GM18873 (cell line): ENCODE measurements at regions not wholly inside any gene's neighbourhood (a gene's known extent, or its start where the extent isn't known, plus 50 kb on each side); places are given as distances from the start of the nearest gene placed in this dataset.

Source experiments
- ATAC-seq: cut with Tn5 transposase; IDR thresholded peaks from one replicate; pipeline ENCODE4 v1.9.1; 2021; ENCODE audit warnings: mild to moderate bottlenecking, moderate library complexity, moderate number of reproducible peaks; ENCODE audit not compliant: unreplicated experiment, low FRiP score

- no peak for ATAC-seq
These were observed 1262.9 kb downstream of the FSCB start for GRCh38 chr14:43244142-43244625.

DNA sequence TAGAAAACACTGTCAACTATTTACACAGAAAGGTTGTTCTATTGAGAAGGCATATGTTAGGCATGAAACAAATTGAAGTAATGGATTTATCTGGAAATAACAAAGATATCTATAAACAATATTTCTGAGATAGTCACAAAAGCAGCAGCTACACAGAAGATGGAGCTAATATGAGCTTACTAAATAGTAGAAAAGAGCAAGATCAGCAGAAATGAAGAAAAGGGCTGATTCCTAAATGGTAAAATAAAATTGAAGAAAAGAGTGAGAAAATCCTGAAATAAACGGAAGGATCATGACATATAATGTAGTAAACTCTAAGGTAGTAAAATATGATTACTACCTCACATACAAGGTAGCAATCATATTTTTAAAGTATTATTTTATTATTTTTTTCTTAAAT is 1263.9 kb downstream of the FSCB start:
- no peak for ATAC-seq

GRCh38 chr14:43232261-43232660 is 1274.8 kb downstream of the FSCB start:
- ATAC-seq, result no peak

DNA sequence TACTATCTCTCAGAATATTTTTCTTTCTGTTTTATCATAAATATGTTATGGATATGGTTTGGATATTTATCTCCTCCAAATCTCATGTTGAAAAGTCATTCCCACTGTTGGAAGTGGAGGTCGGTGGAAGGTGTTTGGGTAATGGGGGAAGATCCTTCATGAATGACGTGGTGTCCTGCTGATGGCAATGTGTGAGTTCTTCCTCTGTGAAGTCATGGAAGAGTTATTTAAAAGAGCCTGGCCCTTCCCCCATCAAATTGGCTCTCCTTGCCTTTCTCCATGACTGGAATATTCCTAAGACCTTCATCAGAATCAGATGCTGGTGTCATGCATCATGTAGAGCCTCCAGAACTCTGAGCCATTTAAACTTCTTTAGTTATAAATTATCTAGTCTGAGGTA is 1291.6 kb downstream of the FSCB start:
- no peak for ATAC-seq

GRCh38 chr14:43207189-43207588 is 1299.9 kb downstream of the FSCB start:
- no peak for ATAC-seq

- no peak for ATAC-seq
These were observed 1302.3 kb downstream of the FSCB start for GRCh38 chr14:43204816-43205215.

DNA sequence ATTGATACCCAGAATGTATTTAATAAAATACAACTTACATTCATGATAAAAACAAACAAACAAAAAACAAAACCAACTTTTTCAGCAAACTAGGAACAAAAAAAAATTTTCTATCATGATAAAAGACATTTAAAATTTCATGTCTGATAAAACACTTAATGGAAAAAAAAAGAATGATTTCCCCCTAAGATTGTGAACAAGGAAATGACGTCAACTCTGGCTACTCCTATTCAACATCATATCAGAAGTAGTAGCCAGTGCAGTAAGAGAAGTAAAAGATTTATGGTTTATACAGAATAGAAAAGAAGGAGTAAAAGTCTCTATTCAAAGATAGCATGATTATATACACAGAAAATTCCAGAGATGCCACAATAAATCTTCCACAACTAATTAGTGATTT is 1306.6 kb downstream of the FSCB start:
- no peak for ATAC-seq

GRCh38 chr14:43198465-43198864 is 1308.6 kb downstream of the FSCB start:
- ATAC-seq, result no peak

GRCh38 chr14:43184540-43184939 is 1322.5 kb downstream of the FSCB start:
- no peak for ATAC-seq

- no peak for ATAC-seq
These were observed 1323.2 kb downstream of the FSCB start for GRCh38 chr14:43183916-43184315.

GRCh38 chr14:43175896-43176295 is 1331.2 kb downstream of the FSCB start:
- no peak for ATAC-seq

DNA sequence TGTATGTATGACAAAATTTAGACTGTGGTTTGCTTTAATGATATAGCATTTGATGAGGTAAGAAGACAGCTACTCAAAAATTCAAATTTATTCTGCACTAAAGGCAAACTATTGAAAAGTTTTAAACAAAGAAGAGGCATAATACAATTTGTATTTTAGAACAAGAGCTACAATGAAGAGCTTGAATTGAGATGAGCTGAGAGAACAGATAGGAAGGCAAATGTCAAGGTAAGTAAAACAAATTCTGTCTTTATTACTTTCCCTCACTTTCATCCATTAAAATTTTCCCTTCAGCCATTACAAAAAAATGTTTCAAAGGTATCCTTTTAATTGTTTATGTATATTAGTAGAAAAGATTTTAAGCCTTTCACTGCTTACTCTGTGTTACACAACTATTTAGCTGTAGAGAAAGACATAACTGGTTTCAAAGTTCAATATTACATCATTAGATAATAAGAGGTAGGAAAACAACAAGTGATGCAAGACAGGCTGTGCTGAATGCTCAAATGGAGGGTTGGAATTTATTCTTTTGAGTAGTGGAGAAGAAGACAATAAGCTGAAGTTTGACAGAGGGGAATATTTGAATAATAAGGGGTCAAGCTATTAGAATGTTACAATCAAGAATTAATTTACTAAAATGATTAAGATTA is 1334.1 kb downstream of the FSCB start:
- ATAC-seq, result no peak

- no peak for ATAC-seq
These were observed 1337.4 kb downstream of the FSCB start for GRCh38 chr14:43169722-43170121.

GRCh38 chr14:43168371-43168925 is 1338.6 kb downstream of the FSCB start:
- ATAC-seq, result no peak

GRCh38 chr14:43166163-43166562 is 1340.9 kb downstream of the FSCB start:
- no peak for ATAC-seq

DNA sequence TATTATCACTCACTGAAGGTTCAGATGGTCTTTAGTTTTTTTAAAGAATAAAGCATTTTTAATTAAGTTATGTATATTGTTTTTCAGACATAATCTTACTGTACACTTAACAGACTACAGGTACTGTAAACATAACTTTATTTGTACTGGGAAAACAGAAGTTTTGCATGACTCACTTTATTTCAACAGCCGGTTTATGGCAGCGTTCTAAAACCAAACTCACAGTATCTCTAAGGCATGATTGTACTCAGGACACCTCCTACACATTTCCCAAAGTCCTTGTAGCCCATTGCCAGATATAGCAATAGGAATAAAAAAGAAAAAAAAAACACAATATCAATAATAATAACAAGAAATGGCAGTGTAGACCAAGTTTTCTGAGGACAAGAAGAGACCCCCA is 1341.4 kb downstream of the FSCB start:
- no peak for ATAC-seq

GRCh38 chr14:43161477-43161876 is 1345.6 kb downstream of the FSCB start:
- ATAC-seq, result no peak

- no peak for ATAC-seq
These were observed 1349.4 kb downstream of the FSCB start for GRCh38 chr14:43157661-43158060.

GRCh38 chr14:43155924-43156323 is 1351.2 kb downstream of the FSCB start:
- ATAC-seq, result no peak

DNA sequence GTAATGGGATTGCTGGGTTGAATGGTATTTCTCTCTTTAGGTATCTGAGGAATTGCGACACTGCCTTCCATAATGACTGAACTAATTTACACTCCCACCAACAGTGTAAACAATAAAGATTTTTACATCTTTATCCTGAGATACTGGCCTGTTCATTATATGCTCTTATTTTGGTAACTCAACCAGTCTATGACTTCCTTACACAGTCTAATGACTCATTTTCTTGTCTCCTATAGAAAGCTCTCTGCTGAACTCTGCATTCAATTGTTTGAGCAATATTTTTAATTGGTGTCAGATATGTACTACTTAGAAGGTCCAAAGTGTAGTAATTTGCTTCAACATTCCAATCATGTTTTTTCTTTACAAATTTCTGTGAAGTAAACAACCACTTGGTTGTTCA is 1351.8 kb downstream of the FSCB start:
- ATAC-seq, result no peak

DNA sequence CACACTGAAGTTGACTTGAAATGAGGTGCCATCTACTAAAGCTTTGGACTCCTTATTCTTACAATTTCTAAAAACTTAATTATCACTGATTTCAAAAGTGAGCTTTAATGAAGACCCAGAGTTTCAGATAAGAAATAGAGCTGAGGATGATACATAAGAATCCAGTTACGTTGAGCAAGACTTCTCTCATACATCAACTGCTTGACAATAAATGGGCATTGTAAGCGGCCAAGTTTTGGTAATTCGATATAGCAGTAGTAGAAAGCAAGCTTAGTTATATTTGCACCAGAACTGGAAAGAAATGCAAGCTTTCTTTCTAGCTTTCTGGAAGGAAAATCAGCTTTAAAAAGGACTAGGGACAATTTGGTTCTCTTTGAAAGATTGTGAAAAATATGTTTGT is 1359.6 kb downstream of the FSCB start:
- no peak for ATAC-seq

GRCh38 chr14:43145361-43145760 is 1361.7 kb downstream of the FSCB start:
- no peak for ATAC-seq
